KOPT-K1 (cell line): ENCODE measurements at regions not wholly inside any gene's neighbourhood (a gene's known extent, or its start where the extent isn't known, plus 50 kb on each side); places are given as distances from the start of the nearest gene placed in this dataset.

Experiments used
- H3K27ac ChIP-seq: fragments of 200-600 bp; sonication (generic); 2 replicates; pipeline ENCODE4 v1.5.1; 2016; ENCODE audit warnings: antibody characterized with exemption, mild to moderate bottlenecking, low read depth, low read length; ENCODE audit not compliant: poor library complexity, severe bottlenecking
- H3K36me3 ChIP-seq: fragments of 200-600 bp; sonication (generic); 2 replicates; pipeline ENCODE4 v1.5.1; 2017; ENCODE audit warnings: antibody characterized with exemption, mild to moderate bottlenecking, low read length, moderate library complexity; ENCODE audit not compliant: insufficient read depth
- H3K9me3 ChIP-seq: fragments of 200-600 bp; sonication (generic); 2 replicates; pipeline ENCODE4 v1.5.1; 2017; ENCODE audit warnings: antibody characterized with exemption, low read length, mild to moderate bottlenecking; ENCODE audit not compliant: insufficient read depth, poor library complexity, severe bottlenecking

DNA sequence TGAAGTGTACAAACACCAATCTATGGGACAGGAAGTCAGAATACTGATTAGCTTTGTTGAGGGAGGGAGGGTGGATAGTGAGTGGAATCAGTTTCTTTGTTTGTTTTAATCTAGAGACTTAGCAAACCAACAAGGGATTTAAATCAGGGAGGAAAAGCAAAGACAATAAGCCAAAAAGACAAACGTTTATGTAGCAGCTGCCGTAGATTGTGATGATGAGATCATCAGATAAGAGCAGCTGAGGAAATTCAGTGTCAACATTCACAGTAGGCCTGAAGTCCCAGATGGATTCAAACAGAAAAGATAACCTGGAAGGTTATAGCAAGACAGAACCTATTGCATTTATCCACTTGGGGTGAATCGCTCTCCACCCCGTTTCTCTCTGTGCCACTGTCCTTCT is 104.9 kb upstream of the SYNDIG1 start:
- H3K9me3 ChIP-seq = peaks cover 21% of the 10 kb centered on the region
- no peaks in the 10 kb centered on the region for H3K36me3 ChIP-seq
- no peak overlapping the region for H3K27ac ChIP-seq

DNA sequence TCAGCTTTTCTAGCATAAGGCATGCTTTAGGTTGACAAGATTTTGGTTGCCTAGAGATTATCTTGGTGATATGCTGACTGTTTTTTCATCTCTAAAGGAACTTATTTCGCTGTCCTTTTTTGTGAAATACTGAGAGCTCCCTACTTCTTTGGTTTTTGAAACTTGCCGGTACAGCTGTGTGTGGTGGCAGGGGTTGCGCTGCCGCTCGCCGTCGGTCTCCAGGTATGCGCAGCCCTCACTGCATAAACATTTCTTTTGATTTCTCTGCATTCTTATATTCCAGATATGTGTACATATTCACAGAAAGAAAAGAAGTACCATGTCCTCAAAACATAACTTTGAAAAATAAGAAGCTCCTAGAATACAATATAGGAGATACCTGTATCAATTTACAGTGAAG is 106.4 kb upstream of the SYNDIG1 start:
- H3K9me3 ChIP-seq = peaks cover 21% of the 10 kb centered on the region
- no peak overlapping the region for H3K27ac ChIP-seq
- H3K36me3 ChIP-seq = no peaks in the 10 kb centered on the region

DNA sequence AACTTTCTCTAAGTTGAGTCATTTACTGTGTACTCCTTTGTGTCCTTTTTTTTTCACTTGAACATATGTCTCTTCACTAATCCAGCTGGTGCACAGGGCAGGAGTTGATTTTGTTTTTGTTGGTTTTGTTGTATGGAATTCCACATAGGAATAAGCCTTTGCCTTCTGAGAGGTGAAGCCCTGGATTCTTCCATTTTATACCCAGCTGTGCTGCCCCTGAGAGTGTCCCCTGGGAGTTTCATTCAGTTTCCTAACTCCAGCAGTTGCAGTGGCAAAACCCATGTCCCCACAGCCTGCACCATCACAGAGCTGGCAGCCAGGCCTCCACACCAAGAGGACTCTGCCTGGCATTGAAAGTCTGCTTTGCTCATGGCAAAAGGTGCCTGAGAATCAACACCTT is 107.3 kb upstream of the SYNDIG1 start:
- Histone ChIP-seq H3K36me3 (no peaks in the 10 kb centered on the region), H3K27ac (no peak overlapping the region), H3K9me3 (peaks cover 21% of the 10 kb centered on the region)

DNA sequence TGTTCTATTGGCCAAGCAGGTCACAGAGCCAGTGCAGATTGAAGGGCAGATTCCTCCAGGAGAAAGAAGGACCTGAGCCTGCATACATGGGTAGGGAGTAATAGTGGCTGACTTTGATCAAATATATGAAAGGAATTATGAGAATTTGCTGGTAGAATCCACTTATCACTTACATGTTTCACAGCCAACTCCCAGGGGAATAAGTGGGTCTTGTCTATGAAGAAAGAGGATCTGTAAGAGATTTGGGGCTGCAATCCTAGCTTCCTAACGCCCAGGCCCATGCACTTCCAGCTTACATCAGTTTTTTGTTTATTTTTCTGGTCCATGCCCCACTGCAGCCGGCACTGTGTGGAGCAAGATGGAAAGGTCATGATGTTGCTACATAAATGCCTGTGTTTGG is 107.9 kb upstream of the SYNDIG1 start:
- peaks cover 21% of the 10 kb centered on the region for H3K9me3 ChIP-seq
- H3K27ac ChIP-seq = no peak overlapping the region
- H3K36me3 ChIP-seq = no peaks in the 10 kb centered on the region

DNA sequence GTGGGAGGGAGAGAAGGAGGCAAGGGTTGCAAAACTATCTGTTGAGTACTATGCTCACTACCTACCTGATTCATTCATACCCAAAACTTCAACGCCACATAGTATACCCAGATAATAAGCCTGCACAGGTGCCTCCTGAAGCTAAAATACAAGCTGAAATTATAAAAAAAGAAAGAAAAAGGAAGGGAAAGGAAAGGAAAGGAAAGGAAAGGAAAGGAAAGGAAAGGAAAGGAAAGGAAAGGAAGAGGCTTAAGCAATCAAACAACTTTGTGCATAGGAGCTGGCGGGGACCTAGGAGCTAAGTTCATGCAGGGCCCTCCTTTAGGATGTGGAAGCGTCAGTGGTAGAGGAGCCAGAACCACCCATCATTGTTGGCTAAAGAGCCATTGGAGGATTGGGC is 108.9 kb upstream of the SYNDIG1 start:
- Histone ChIP-seq H3K36me3 (no peaks in the 10 kb centered on the region), H3K9me3 (peaks cover 21% of the 10 kb centered on the region), H3K27ac (no peak overlapping the region)

DNA sequence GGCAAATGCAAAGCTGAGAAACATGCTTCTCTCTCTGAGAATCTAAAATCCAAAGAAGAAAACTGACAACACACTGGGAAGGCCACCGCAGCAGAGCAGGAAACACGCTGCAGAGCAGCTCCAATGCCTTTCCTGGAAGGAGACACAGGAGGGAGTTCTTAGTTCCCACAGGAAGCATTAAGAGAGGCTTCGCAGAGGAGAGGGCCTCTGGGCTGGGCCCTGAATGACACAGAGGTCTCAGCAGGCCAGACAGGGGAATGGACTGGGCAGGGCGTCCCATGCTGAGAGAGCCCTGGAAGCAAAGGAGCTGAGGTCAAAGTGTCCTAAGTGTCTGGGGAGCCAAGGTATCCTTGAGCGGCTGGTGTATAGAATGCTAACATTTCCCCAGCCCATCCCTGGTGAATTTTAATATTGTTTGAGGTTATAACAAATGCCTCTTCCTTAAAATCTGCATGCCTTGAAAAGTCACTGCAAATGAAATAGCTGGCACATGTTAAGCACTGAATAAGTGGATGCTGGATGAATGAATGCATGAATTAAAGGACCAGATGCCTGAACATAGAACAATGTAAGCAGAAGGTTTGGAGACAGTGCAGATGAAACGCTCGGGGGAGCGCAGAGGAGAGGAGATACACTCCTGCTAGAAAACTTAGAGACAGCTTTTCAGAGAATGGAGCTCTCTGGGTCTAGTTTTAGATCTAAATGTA is 110.0 kb upstream of the SYNDIG1 start:
- peaks cover 21% of the 10 kb centered on the region for H3K9me3 ChIP-seq
- H3K36me3 ChIP-seq = no peaks in the 10 kb centered on the region
- no peak overlapping the region for H3K27ac ChIP-seq

DNA sequence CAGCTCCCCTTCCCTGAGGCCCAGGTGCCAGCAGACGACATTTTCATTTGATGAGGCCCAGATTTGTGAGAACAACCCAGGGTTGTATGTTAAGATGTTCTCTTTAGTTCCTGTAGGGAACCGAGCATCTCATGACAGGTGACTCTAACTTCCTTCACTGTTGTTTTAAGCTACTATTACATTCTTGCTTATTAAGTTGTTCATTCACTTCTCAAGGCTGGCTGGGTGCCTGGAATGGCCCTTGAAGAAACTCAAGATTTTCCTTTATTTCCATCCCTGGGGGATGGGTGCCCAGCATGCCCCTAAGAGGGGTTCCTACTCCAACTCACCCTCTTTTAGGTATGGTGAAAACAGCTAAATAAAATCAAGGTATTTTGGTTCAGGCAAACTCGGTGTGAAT is 111.5 kb upstream of the SYNDIG1 start:
- H3K9me3 ChIP-seq = peaks cover 19% of the 10 kb centered on the region
- H3K36me3 ChIP-seq = no peaks in the 10 kb centered on the region
- H3K27ac ChIP-seq = no peak overlapping the region

DNA sequence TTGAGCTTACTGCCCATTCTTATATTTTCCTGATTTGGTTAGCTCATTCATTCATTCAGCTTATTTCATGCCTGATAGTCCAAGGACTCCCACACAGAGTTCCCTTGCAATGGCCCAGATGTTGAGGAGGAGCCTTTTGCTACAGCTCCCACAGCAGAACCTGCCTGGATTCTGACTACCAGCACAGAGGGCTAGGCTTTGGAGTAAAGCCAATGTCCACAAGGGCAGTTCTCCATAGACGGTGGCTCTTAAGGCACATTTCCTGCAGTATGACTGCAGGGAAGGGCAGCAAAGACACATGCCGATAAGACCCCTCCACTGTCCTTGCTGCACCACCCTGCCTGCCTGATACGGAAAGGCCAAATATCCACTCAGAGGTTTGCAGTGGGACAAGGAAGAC is 112.3 kb upstream of the SYNDIG1 start:
- Histone ChIP-seq H3K36me3 (no peaks in the 10 kb centered on the region), H3K9me3 (peaks cover 11% of the 10 kb centered on the region), H3K27ac (no peak overlapping the region)

DNA sequence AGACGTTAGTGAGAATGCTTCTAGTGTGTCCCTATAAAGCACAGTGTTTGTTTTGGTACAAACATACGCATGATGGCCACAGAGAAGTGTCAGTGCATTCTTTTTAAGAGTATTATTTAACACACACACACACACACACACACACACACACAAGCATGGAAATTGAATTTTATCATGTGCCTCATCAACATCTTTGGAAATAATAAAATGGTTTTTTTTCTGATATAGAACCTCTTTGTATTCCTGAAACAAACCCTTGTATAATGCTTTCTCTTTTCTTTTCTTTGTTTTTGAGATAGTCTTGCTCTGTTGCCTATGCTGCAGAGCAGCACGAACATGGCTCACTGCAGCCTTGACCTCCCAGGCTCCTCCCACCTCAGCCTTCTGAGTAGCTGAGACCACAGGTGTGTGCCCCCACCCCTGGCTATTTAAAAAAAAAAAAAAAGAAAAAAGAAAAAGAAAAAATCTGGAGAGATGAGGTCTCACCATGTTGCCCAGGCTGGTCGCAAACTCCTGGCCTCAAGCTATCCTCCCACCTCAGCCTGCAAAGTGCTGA is 116.2 kb upstream of the SYNDIG1 start:
- H3K27ac ChIP-seq = no peak overlapping the region
- H3K36me3 ChIP-seq = no peaks in the 10 kb centered on the region
- no peaks in the 10 kb centered on the region for H3K9me3 ChIP-seq

DNA sequence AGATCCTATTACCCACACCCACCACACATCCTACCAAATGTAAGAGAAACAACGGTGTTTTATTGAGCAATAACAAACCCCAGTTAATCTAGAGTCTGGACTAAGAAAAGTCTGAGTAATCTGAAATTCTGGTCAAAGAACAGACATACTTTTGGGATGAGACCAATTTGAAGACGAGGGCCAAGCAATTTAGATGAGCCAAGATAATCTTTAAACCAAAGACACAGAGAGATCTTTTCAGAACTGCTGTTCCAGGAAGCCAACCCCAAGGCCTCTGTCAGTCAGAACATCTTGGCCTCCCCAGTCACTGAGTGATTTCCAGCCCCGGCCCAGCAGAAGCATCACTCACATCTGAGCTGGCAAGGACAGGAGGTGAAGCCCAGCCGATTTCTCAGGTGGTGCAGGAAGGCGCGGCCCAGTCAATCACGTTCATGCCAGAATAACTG is 118.5 kb upstream of the SYNDIG1 start:
- Histone ChIP-seq H3K9me3 (no peaks in the 10 kb centered on the region), H3K27ac (no peak overlapping the region), H3K36me3 (no peaks in the 10 kb centered on the region)

DNA sequence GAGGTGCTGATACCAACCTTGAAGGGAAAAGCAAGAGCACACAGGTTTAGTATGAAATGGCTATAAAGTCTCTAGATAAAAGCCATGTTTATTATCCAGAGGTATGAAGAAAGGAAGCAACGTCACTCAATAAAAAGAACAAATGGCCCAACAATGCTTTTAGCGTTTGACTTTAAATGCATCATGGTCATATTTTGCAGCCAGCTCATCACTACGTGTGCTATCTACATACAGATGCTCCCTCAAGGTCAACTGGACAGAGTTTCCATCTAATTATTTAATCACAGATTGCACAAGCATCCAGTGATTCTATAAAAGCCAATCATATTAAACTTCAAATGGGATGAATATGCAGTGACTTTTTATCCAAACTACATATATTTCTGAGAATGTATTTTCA is 127.6 kb upstream of the SYNDIG1 start:
- Histone ChIP-seq H3K9me3 (no peaks in the 10 kb centered on the region), H3K36me3 (no peaks in the 10 kb centered on the region), H3K27ac (no peak overlapping the region)

DNA sequence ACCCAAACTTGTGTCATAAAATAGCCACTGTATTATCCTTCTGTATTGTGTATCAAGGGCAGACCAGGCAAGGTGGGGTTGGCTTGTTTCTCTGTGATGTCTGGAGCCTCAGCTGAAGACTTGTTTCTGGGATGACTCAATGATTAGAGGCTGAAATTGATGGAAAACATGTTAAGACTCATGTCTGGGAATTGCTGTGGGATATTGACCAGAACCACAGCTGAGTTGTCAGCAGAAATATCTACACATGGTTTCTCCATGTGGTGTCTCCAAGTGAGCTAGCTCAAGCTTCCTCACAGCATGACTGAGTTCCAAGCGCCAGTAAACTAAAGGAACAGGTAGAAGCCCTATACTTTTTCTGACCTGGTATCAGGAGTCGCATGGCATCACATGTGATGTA is 128.5 kb upstream of the SYNDIG1 start:
- H3K36me3 ChIP-seq = no peaks in the 10 kb centered on the region
- no peak overlapping the region for H3K27ac ChIP-seq
- no peaks in the 10 kb centered on the region for H3K9me3 ChIP-seq

DNA sequence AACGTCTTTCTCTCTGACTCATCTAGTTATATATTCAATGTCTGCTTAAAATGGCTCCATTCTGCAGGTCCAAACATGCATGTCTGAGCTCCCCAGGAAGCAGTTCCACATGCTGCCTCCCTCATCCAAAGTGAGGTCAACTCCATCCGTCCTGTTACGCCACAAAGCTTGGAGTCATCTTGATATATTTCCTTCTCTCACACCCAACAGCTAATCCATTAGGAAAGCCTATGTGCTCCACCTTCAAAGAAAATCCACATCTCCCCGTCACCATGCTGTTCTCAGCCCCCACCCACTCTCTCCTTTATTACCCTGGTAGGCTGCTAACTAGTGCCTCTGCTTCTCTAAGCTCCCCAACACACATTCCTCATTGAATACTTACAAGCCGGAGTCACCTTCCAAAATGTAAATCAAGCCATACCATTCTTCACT is 130.2 kb upstream of the SYNDIG1 start:
- no peak overlapping the region for H3K27ac ChIP-seq
- H3K36me3 ChIP-seq = no peaks in the 10 kb centered on the region
- no peaks in the 10 kb centered on the region for H3K9me3 ChIP-seq

DNA sequence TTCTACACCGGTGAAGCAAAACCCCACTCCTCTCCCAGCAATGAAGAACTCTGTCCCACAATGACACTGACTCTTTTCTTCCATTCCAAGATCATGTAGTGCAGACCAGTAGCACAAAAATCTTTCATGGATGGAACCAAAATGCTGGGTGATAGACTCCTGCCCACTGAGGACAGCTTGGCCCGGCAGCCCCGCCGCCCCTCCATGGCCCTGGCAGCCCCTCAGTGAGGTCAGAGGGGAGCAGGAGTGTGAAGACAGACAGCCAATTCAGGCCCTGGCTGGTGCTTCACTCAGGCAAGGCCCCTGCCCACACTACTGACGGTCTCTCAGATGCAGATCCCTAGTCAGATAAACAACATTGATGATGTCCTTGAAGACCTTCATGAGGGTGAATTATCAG is 131.9 kb upstream of the SYNDIG1 start:
- H3K9me3 ChIP-seq = no peaks in the 10 kb centered on the region
- no peak overlapping the region for H3K27ac ChIP-seq
- H3K36me3 ChIP-seq = no peaks in the 10 kb centered on the region

DNA sequence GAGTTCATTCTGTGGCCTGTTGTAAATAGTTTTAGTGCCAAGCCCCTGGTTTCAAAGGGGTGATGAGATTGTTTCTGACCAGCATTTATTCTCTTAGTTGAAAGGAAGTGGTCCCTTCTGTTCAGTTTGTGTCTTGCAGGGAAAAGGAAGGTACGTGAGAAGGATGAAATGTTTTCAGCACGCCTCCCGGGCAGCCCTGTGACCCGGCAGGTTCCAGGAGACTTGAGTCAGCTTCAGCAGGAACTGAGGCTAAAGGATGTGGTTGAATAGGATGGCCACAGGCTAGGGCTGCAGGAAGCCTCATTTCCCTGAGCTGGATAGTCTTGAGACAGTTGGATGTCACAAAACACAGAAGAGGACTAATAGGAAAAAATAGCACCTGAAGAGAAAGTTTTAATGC is 132.4 kb upstream of the SYNDIG1 start:
- Histone ChIP-seq H3K9me3 (no peaks in the 10 kb centered on the region), H3K27ac (no peak overlapping the region), H3K36me3 (no peaks in the 10 kb centered on the region)

DNA sequence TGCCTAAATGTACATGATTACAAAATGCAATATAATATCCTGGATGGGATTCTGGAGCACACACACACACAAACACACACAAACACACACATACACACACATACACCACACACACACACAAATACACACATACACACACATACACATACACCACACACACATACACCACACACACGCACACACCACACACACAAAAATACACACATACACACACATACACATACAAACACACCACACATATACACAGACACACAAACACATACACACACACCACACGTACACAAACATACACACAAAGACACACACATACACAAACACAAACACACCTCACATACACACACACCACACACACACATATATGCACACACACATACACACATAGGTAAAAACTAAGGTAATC is 134.6 kb upstream of the SYNDIG1 start:
- no peaks in the 10 kb centered on the region for H3K9me3 ChIP-seq
- H3K27ac ChIP-seq = no peak overlapping the region
- no peaks in the 10 kb centered on the region for H3K36me3 ChIP-seq
